ENCODE measurements at regions not wholly inside any gene's neighbourhood (a gene's known extent, or its start where the extent isn't known, plus 50 kb on each side); places are given as distances from the start of the nearest gene placed in this dataset.

- H3K27ac ChIP-seq: no peak overlapping the region
- no peak for DNase-seq (ENCODE audit: low read depth, low spot score)
- no peak overlapping the region for H3K4me3 ChIP-seq
- H3K36me3 ChIP-seq (ENCODE audit: insufficient read depth, low read length): no peaks in the 10 kb centered on the region
- TF ChIP-seq FOXP2 (optimal IDR thresholded peaks at IDR 0.05; ENCODE audit: control extremely low read depth, extremely low read length, insufficient read depth) (no peak), POLR2AphosphoS5 (IDR thresholded peaks at IDR 0.05; ENCODE audit: borderline replicate concordance, low read depth, low read length) (no peak), EZH2 (IDR thresholded peaks at IDR 0.05) (no peak)
- H3K9me3 ChIP-seq (ENCODE audit: low read depth, low read length): no peaks in the 10 kb centered on the region
- no peak overlapping the region for H3K9ac ChIP-seq (ENCODE audit: insufficient read length)
Measured at GRCh38 chr1:37233606-37234005, 199.3 kb upstream of the GRIK3 start.

GRCh38 chr1:37234941-37235418 lies 200.7 kb upstream of the GRIK3 start:
- Histone ChIP-seq H3K4me3 (no peak overlapping the region), H3K27ac (no peak overlapping the region), H3K9me3 (ENCODE audit: low read depth, low read length) (no peaks in the 10 kb centered on the region), H3K9ac (ENCODE audit: insufficient read length) (no peak overlapping the region), H3K36me3 (ENCODE audit: insufficient read depth, low read length) (no peaks in the 10 kb centered on the region)
- no peak for DNase-seq (ENCODE audit: low read depth, low spot score)
- TF ChIP-seq POLR2AphosphoS5 (IDR thresholded peaks at IDR 0.05; ENCODE audit: borderline replicate concordance, low read depth, low read length) (no peak), FOXP2 (optimal IDR thresholded peaks at IDR 0.05; ENCODE audit: control extremely low read depth, extremely low read length, insufficient read depth) (no peak), EZH2 (IDR thresholded peaks at IDR 0.05) (no peak)

- H3K9me3 ChIP-seq (ENCODE audit: low read depth, low read length): no peaks in the 10 kb centered on the region
- no peak overlapping the region for H3K27ac ChIP-seq
- no peaks in the 10 kb centered on the region for H3K36me3 ChIP-seq (ENCODE audit: insufficient read depth, low read length)
- no peak for DNase-seq (ENCODE audit: low read depth, low spot score)
- no peak overlapping the region for H3K9ac ChIP-seq (ENCODE audit: insufficient read length)
- H3K4me3 ChIP-seq: no peak overlapping the region
- no peak for TF ChIP-seq FOXP2 (optimal IDR thresholded peaks at IDR 0.05; ENCODE audit: control extremely low read depth, extremely low read length, insufficient read depth)
- no peak for TF ChIP-seq POLR2AphosphoS5 (IDR thresholded peaks at IDR 0.05; ENCODE audit: borderline replicate concordance, low read depth, low read length)
- TF ChIP-seq EZH2 (IDR thresholded peaks at IDR 0.05): no peak
Measured at GRCh38 chr1:37237948-37238347, 203.6 kb upstream of the GRIK3 start.

GRCh38 chr1:37238364-37239224 lies 204.3 kb upstream of the GRIK3 start:
- Histone ChIP-seq H3K9ac (ENCODE audit: insufficient read length) (no peak overlapping the region), H3K36me3 (ENCODE audit: insufficient read depth, low read length) (no peaks in the 10 kb centered on the region), H3K4me3 (no peak overlapping the region), H3K9me3 (ENCODE audit: low read depth, low read length) (no peaks in the 10 kb centered on the region), H3K27ac (no peak overlapping the region)
- TF ChIP-seq EZH2 (IDR thresholded peaks at IDR 0.05): no peak
- TF ChIP-seq FOXP2 (optimal IDR thresholded peaks at IDR 0.05; ENCODE audit: control extremely low read depth, extremely low read length, insufficient read depth): no peak
- DNase-seq (ENCODE audit: low read depth, low spot score): no peak

- H3K9ac ChIP-seq (ENCODE audit: insufficient read length): no peak overlapping the region
- DNase-seq (ENCODE audit: low read depth, low spot score): no peak
- no peak overlapping the region for H3K27ac ChIP-seq
- TF ChIP-seq POLR2AphosphoS5 (IDR thresholded peaks at IDR 0.05; ENCODE audit: borderline replicate concordance, low read depth, low read length) (no peak), FOXP2 (optimal IDR thresholded peaks at IDR 0.05; ENCODE audit: control extremely low read depth, extremely low read length, insufficient read depth) (no peak), EZH2 (IDR thresholded peaks at IDR 0.05) (no peak)
- no peaks in the 10 kb centered on the region for H3K36me3 ChIP-seq (ENCODE audit: insufficient read depth, low read length)
- no peak overlapping the region for H3K4me3 ChIP-seq
- H3K9me3 ChIP-seq (ENCODE audit: low read depth, low read length): no peaks in the 10 kb centered on the region
Measured at GRCh38 chr1:37239225-37239740, 205.0 kb upstream of the GRIK3 start.

- TF ChIP-seq EZH2 (IDR thresholded peaks at IDR 0.05) (no peak), FOXP2 (optimal IDR thresholded peaks at IDR 0.05; ENCODE audit: control extremely low read depth, extremely low read length, insufficient read depth) (no peak), POLR2AphosphoS5 (IDR thresholded peaks at IDR 0.05; ENCODE audit: borderline replicate concordance, low read depth, low read length) (no peak)
- Histone ChIP-seq H3K9ac (ENCODE audit: insufficient read length) (no peak overlapping the region), H3K36me3 (ENCODE audit: insufficient read depth, low read length) (no peaks in the 10 kb centered on the region), H3K4me3 (no peak overlapping the region), H3K9me3 (ENCODE audit: low read depth, low read length) (no peaks in the 10 kb centered on the region), H3K27ac (no peak overlapping the region)
- DNase-seq (ENCODE audit: low read depth, low spot score): no peak
Measured at GRCh38 chr1:37240897-37241296, 206.6 kb upstream of the GRIK3 start.

GRCh38 chr1:37242501-37242900 lies 208.2 kb upstream of the GRIK3 start:
- TF ChIP-seq FOXP2 (optimal IDR thresholded peaks at IDR 0.05; ENCODE audit: control extremely low read depth, extremely low read length, insufficient read depth) (no peak), EZH2 (IDR thresholded peaks at IDR 0.05) (no peak)
- Histone ChIP-seq H3K27ac (no peak overlapping the region), H3K9ac (ENCODE audit: insufficient read length) (no peak overlapping the region), H3K9me3 (ENCODE audit: low read depth, low read length) (no peaks in the 10 kb centered on the region), H3K4me3 (no peak overlapping the region), H3K36me3 (ENCODE audit: insufficient read depth, low read length) (no peaks in the 10 kb centered on the region)
- no peak for DNase-seq (ENCODE audit: low read depth, low spot score)

GRCh38 chr1:37243368-37244082 lies 209.2 kb upstream of the GRIK3 start:
- H3K27ac ChIP-seq: no peak overlapping the region
- H3K9me3 ChIP-seq (ENCODE audit: low read depth, low read length): no peaks in the 10 kb centered on the region
- no peak for TF ChIP-seq FOXP2 (optimal IDR thresholded peaks at IDR 0.05; ENCODE audit: control extremely low read depth, extremely low read length, insufficient read depth)
- TF ChIP-seq POLR2AphosphoS5 (IDR thresholded peaks at IDR 0.05; ENCODE audit: borderline replicate concordance, low read depth, low read length): no peak
- no peak for TF ChIP-seq EZH2 (IDR thresholded peaks at IDR 0.05)
- DNase-seq (ENCODE audit: low read depth, low spot score): no peak
- H3K9ac ChIP-seq (ENCODE audit: insufficient read length): no peak overlapping the region
- no peak overlapping the region for H3K4me3 ChIP-seq
- no peaks in the 10 kb centered on the region for H3K36me3 ChIP-seq (ENCODE audit: insufficient read depth, low read length)
